PC-9 (cell line): ENCODE measurements at regions not wholly inside any gene's neighbourhood (a gene's known extent, or its start where the extent isn't known, plus 50 kb on each side); places are given as distances from the start of the nearest gene placed in this dataset.

Experiments
- BruUV-seq: library from RNA; stranded (reverse); fragments of 400-500 nt; replicated peaks from 2 replicates; lab custom pipeline; 2021; lab: Mats Ljungman, UMichigan
- CTCF ChIA-PET: fragments of 300-600 bp; sonication (Branson Sonifier 250); formaldehyde crosslinking; loops from one replicate; lab custom pipeline; 2022; ENCODE audit warnings: antibody characterized with exemption; lab: Charles Lee
- POLR2A ChIA-PET: fragments of 300-600 bp; sonication (Branson Sonifier 250); formaldehyde crosslinking; loops from one replicate; lab custom pipeline; 2022; ENCODE audit warnings: antibody characterized with exemption; ENCODE audit not compliant: unreplicated experiment; lab: Charles Lee
- DNase-seq, 2 experiments: peaks; one replicate each; pipeline versions ENCODE4 v3.0.0 to v3.0.0-alpha.2; 2015 to 2022; ENCODE audit warnings: mixed read lengths in 1 of 2
- H2AFZ ChIP-seq: fragments of 200-600 bp; sonication (generic); 2 replicates; pipeline ENCODE4 v1.8.1; 2017; ENCODE audit warnings: antibody characterized with exemption
- H3F3A ChIP-seq: fragments of 200-600 bp; sonication (generic); 2 replicates; pipeline ENCODE4 v1.8.1; 2017; ENCODE audit warnings: antibody characterized with exemption, mild to moderate bottlenecking, low read depth; ENCODE audit not compliant: insufficient read depth
- H3K27ac ChIP-seq: fragments of 200-600 bp; sonication (generic); 2 replicates; pipeline ENCODE4 v1.6.1; 2016; ENCODE audit warnings: mixed run types
- H3K27me3 ChIP-seq: fragments of 200-600 bp; sonication (generic); 2 replicates; pipeline ENCODE4 v1.6.1; 2016; ENCODE audit warnings: low read depth, mixed run types; ENCODE audit not compliant: insufficient read depth
- H3K36me3 ChIP-seq: fragments of 200-600 bp; sonication (generic); 2 replicates; pipeline ENCODE4 v1.6.1; 2016; ENCODE audit warnings: low read depth, mixed run types
- H3K4me1 ChIP-seq: fragments of 200-600 bp; sonication (generic); replicated peaks from 2 replicates; pipeline ENCODE4 v1.6.1; 2016; ENCODE audit warnings: mixed run types; ENCODE audit not compliant: insufficient read depth
- H3K4me2 ChIP-seq: fragments of 200-600 bp; sonication (generic); 2 replicates; pipeline ENCODE4 v1.6.1; 2017; ENCODE audit warnings: mixed run types
- H3K4me3 ChIP-seq: fragments of 200-600 bp; sonication (generic); 2 replicates; pipeline ENCODE4 v1.6.1; 2016; ENCODE audit warnings: mixed run types
- H3K79me2 ChIP-seq: fragments of 200-600 bp; sonication (generic); 2 replicates; pipeline ENCODE4 v1.6.1; 2017; ENCODE audit warnings: low read depth, mixed run types
- H3K9me2 ChIP-seq: fragments of 200-600 bp; sonication (generic); 2 replicates; pipeline ENCODE4 v1.8.1; 2017; ENCODE audit warnings: mild to moderate bottlenecking; ENCODE audit not compliant: insufficient read depth
- H3K9me3 ChIP-seq: fragments of 200-600 bp; sonication (generic); 2 replicates; pipeline ENCODE4 v1.8.1; 2016; ENCODE audit warnings: low read depth; ENCODE audit not compliant: insufficient read depth
- H4K20me1 ChIP-seq: fragments of 200-600 bp; sonication (generic); 2 replicates; pipeline ENCODE4 v1.8.1; 2017; ENCODE audit not compliant: insufficient read depth
- EZH2 ChIP-seq: fragments of 200-600 bp; sonication (generic); IDR thresholded peaks from 2 replicates; pipeline ENCODE4 v1.8.0; 2017; ENCODE audit warnings: antibody characterized with exemption, low read depth
- intact Hi-C: fragments of 100-400 bp; cut with micrococcal nuclease; formaldehyde crosslinking; loops from one replicate; pipeline ENCODE4 v1.10.0; 2022; ENCODE audit not compliant: unreplicated experiment
- TF ChIP-seq, protein P1 (sequence below): fragments of 200-600 bp; sonication (generic); conservative IDR thresholded peaks from 2 replicates; pipeline ENCODE4 v1.6.1; 2017; ENCODE audit warnings: mixed run types, antibody characterized with exemption, mild to moderate bottlenecking, moderate library complexity

- peaks cover 60% of the 10 kb centered on the region for H3K27me3 ChIP-seq
- no peaks in the 10 kb centered on the region for H4K20me1 ChIP-seq
- no peaks in the 10 kb centered on the region for H3K9me3 ChIP-seq
- no peak overlapping the region for H2AFZ ChIP-seq
- BruUV-seq: no TSS peak
- no peaks in the 10 kb centered on the region for H3K9me2 ChIP-seq
- no peak overlapping the region for H3K4me3 ChIP-seq
- intact Hi-C loops: no loop called here
- no peaks in the 10 kb centered on the region for H3K4me1 ChIP-seq
- H3K36me3 ChIP-seq: no peaks in the 10 kb centered on the region
- no peak for DNase-seq
- TF ChIP-seq EZH2: no peak
- TF ChIP-seq, protein P1, sequence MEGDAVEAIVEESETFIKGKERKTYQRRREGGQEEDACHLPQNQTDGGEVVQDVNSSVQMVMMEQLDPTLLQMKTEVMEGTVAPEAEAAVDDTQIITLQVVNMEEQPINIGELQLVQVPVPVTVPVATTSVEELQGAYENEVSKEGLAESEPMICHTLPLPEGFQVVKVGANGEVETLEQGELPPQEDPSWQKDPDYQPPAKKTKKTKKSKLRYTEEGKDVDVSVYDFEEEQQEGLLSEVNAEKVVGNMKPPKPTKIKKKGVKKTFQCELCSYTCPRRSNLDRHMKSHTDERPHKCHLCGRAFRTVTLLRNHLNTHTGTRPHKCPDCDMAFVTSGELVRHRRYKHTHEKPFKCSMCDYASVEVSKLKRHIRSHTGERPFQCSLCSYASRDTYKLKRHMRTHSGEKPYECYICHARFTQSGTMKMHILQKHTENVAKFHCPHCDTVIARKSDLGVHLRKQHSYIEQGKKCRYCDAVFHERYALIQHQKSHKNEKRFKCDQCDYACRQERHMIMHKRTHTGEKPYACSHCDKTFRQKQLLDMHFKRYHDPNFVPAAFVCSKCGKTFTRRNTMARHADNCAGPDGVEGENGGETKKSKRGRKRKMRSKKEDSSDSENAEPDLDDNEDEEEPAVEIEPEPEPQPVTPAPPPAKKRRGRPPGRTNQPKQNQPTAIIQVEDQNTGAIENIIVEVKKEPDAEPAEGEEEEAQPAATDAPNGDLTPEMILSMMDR: no peak
- ChIA-PET CTCF (no interaction called here), POLR2A (no interaction called here)
- no peaks in the 10 kb centered on the region for H3F3A ChIP-seq
- H3K79me2 ChIP-seq: no peaks in the 10 kb centered on the region
- no peak overlapping the region for H3K4me2 ChIP-seq
- no peak overlapping the region for H3K27ac ChIP-seq
Measured at GRCh38 chr2:103293742-103294077, 531.9 kb downstream of the TMEM182 start.

- CTCF ChIA-PET: no interaction called here
- no peak overlapping the region for H3K4me3 ChIP-seq
- no peaks in the 10 kb centered on the region for H3K9me2 ChIP-seq
- no peaks in the 10 kb centered on the region for H3K36me3 ChIP-seq
- no peak for TF ChIP-seq EZH2
- TF ChIP-seq, protein P1: no peak
- H3K4me1 ChIP-seq: no peaks in the 10 kb centered on the region
- POLR2A ChIA-PET: no interaction called here
- peaks cover 55% of the 10 kb centered on the region for H3K27me3 ChIP-seq
- BruUV-seq: no TSS peak
- H3K27ac ChIP-seq: no peak overlapping the region
- H3F3A ChIP-seq: no peaks in the 10 kb centered on the region
- no peak overlapping the region for H2AFZ ChIP-seq
- no peak overlapping the region for H3K4me2 ChIP-seq
- H3K79me2 ChIP-seq: no peaks in the 10 kb centered on the region
- intact Hi-C loops: no loop called here
- no peak for DNase-seq
- no peaks in the 10 kb centered on the region for H3K9me3 ChIP-seq
- no peaks in the 10 kb centered on the region for H4K20me1 ChIP-seq
Measured at GRCh38 chr2:103294420-103294819, 532.6 kb downstream of the TMEM182 start.

GRCh38 chr2:103295591-103295990 is 533.8 kb downstream of the TMEM182 start:
- no TSS peak for BruUV-seq
- Histone ChIP-seq H3K4me2 (no peak overlapping the region), H3K79me2 (no peaks in the 10 kb centered on the region), H3K36me3 (no peaks in the 10 kb centered on the region), H3F3A (no peaks in the 10 kb centered on the region), H3K27ac (no peak overlapping the region), H3K9me2 (no peaks in the 10 kb centered on the region), H3K4me3 (no peak overlapping the region), H4K20me1 (no peaks in the 10 kb centered on the region), H2AFZ (no peak overlapping the region), H3K9me3 (no peaks in the 10 kb centered on the region), H3K4me1 (no peaks in the 10 kb centered on the region), H3K27me3 (peaks cover 50% of the 10 kb centered on the region)
- intact Hi-C loops: no loop called here
- DNase-seq: no peak
- ChIA-PET POLR2A (no interaction called here), CTCF (no interaction called here)
- TF ChIP-seq, protein P1: no peak
- no peak for TF ChIP-seq EZH2
